ENCODE measurements at regions not wholly inside any gene's neighbourhood (a gene's known extent, or its start where the extent isn't known, plus 50 kb on each side); places are given as distances from the start of the nearest gene placed in this dataset.

DNA sequence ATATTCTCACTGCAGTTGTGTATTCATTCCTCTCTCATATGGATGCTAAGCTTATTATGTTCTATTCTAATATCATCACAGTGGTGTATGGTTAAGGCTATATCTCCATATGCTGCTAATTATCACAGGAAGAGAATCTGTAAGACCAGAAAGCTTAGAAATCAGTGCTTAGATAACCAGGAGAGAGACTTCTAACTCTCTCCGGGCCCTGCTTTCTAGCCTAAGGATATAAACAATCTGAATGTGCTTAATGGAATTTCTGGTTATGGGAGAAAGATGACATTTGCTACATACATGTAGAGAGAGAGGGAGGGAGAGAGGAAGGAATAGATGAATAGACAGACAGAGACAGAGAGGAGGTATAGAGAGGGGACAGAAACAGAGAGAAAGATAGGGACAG lies 1231.3 kb downstream of the EPHA7 start:
- TF ChIP-seq CTCF (IDR thresholded peaks at IDR 0.05; ENCODE audit: partially characterized antibody, unreplicated experiment) = no peak
- Mint-ChIP-seq H3K9me3 (ENCODE audit: unreplicated experiment) (no peaks in the 10 kb centered on the region), H3K4me3 (ENCODE audit: unreplicated experiment) (no peak overlapping the region), H3K27ac (ENCODE audit: unreplicated experiment) (no peak overlapping the region), H3K27me3 (ENCODE audit: unreplicated experiment) (no peaks in the 10 kb centered on the region), H3K36me3 (ENCODE audit: unreplicated experiment) (no peaks in the 10 kb centered on the region), H3K4me1 (ENCODE audit: low read depth, unreplicated experiment) (no peaks in the 10 kb centered on the region)
- no peak for DNase-seq

GRCh38 chr6:92184933-92185332 lies 1234.4 kb downstream of the EPHA7 start:
- TF ChIP-seq CTCF (IDR thresholded peaks at IDR 0.05; ENCODE audit: partially characterized antibody, unreplicated experiment) = no peak
- Mint-ChIP-seq H3K4me3 (ENCODE audit: unreplicated experiment) (no peak overlapping the region), H3K27me3 (ENCODE audit: unreplicated experiment) (no peaks in the 10 kb centered on the region), H3K36me3 (ENCODE audit: unreplicated experiment) (no peaks in the 10 kb centered on the region), H3K4me1 (ENCODE audit: low read depth, unreplicated experiment) (no peaks in the 10 kb centered on the region), H3K27ac (ENCODE audit: unreplicated experiment) (no peak overlapping the region), H3K9me3 (ENCODE audit: unreplicated experiment) (no peaks in the 10 kb centered on the region)
- DNase-seq = no peak

DNA sequence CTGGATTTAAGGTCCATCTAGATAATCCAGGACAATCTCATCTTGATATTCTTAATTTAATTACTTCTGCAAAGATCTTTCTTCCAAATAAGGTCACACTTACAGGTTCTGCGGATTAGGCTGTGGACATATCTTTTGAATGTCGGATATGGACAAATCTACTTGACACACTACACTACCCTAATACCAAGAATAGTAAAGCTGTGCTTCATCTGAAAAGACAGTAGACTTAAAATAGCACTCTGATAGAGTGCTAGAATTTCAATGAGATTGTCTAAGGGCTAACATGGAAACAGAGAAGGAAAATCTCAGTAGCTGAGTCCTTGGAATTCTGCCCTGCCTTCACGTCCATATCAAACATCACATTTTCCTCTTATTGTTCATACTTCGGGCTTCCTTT lies 1238.0 kb downstream of the EPHA7 start:
- no peak for DNase-seq
- TF ChIP-seq CTCF (IDR thresholded peaks at IDR 0.05; ENCODE audit: partially characterized antibody, unreplicated experiment) = no peak
- H3K4me1 Mint-ChIP-seq (ENCODE audit: low read depth, unreplicated experiment) = no peaks in the 10 kb centered on the region
- no peaks in the 10 kb centered on the region for H3K27me3 Mint-ChIP-seq (ENCODE audit: unreplicated experiment)
- no peaks in the 10 kb centered on the region for H3K36me3 Mint-ChIP-seq (ENCODE audit: unreplicated experiment)
- H3K9me3 Mint-ChIP-seq (ENCODE audit: unreplicated experiment) = no peaks in the 10 kb centered on the region
- H3K27ac Mint-ChIP-seq (ENCODE audit: unreplicated experiment) = no peak overlapping the region
- H3K4me3 Mint-ChIP-seq (ENCODE audit: unreplicated experiment) = no peak overlapping the region

- Mint-ChIP-seq H3K36me3 (ENCODE audit: unreplicated experiment) (no peaks in the 10 kb centered on the region), H3K9me3 (ENCODE audit: unreplicated experiment) (no peaks in the 10 kb centered on the region), H3K4me1 (ENCODE audit: low read depth, unreplicated experiment) (no peaks in the 10 kb centered on the region), H3K27ac (ENCODE audit: unreplicated experiment) (no peak overlapping the region), H3K4me3 (ENCODE audit: unreplicated experiment) (no peak overlapping the region), H3K27me3 (ENCODE audit: unreplicated experiment) (no peaks in the 10 kb centered on the region)
- no peak for DNase-seq
- no peak for TF ChIP-seq CTCF (IDR thresholded peaks at IDR 0.05; ENCODE audit: partially characterized antibody, unreplicated experiment)
Measured at GRCh38 chr6:92180090-92180489, 1239.3 kb downstream of the EPHA7 start.

- Mint-ChIP-seq H3K27ac (ENCODE audit: unreplicated experiment) (no peak overlapping the region), H3K27me3 (ENCODE audit: unreplicated experiment) (no peaks in the 10 kb centered on the region), H3K4me1 (ENCODE audit: low read depth, unreplicated experiment) (no peaks in the 10 kb centered on the region), H3K9me3 (ENCODE audit: unreplicated experiment) (no peaks in the 10 kb centered on the region), H3K4me3 (ENCODE audit: unreplicated experiment) (no peak overlapping the region), H3K36me3 (ENCODE audit: unreplicated experiment) (no peaks in the 10 kb centered on the region)
- no peak for TF ChIP-seq CTCF (IDR thresholded peaks at IDR 0.05; ENCODE audit: partially characterized antibody, unreplicated experiment)
- DNase-seq = no peak
Measured at GRCh38 chr6:92176666-92177065, 1242.7 kb downstream of the EPHA7 start.

Data from glutamatergic neuron (in vitro differentiated cells).